ENCODE measurements at regions not wholly inside any gene's neighbourhood (a gene's known extent, or its start where the extent isn't known, plus 50 kb on each side); places are given as distances from the start of the nearest gene placed in this dataset.

- H3K9ac ChIP-seq (ENCODE audit: control insufficient read depth, extremely low read depth, insufficient read depth, low read length) = no peak overlapping the region
- no peak overlapping the region for H2AFZ ChIP-seq (ENCODE audit: control insufficient read depth, low read length)
- no peaks in the 10 kb centered on the region for H3K9me1 ChIP-seq (ENCODE audit: control insufficient read depth, extremely low read depth, insufficient read depth, low read length)
- no peaks in the 10 kb centered on the region for H3K79me2 ChIP-seq (ENCODE audit: control insufficient read depth, insufficient read depth, low read length)
- TF ChIP-seq, protein P1, sequence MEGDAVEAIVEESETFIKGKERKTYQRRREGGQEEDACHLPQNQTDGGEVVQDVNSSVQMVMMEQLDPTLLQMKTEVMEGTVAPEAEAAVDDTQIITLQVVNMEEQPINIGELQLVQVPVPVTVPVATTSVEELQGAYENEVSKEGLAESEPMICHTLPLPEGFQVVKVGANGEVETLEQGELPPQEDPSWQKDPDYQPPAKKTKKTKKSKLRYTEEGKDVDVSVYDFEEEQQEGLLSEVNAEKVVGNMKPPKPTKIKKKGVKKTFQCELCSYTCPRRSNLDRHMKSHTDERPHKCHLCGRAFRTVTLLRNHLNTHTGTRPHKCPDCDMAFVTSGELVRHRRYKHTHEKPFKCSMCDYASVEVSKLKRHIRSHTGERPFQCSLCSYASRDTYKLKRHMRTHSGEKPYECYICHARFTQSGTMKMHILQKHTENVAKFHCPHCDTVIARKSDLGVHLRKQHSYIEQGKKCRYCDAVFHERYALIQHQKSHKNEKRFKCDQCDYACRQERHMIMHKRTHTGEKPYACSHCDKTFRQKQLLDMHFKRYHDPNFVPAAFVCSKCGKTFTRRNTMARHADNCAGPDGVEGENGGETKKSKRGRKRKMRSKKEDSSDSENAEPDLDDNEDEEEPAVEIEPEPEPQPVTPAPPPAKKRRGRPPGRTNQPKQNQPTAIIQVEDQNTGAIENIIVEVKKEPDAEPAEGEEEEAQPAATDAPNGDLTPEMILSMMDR (optimal IDR thresholded peaks at IDR 0.05 in 1 of 3, IDR thresholded peaks at IDR 0.05 in 1 of 3, conservative IDR thresholded peaks at IDR 0.05 in 1 of 3; ENCODE audit: extremely low read depth in 1 of 3, insufficient read depth in 2 of 3, low read length in 3 of 3) = no peak
- no peak for TF ChIP-seq EZH2 (IDR thresholded peaks at IDR 0.05; ENCODE audit: low read length)
- no peaks in the 10 kb centered on the region for H4K20me1 ChIP-seq (ENCODE audit: control insufficient read depth, extremely low read depth, insufficient read depth, low read length)
- H3K4me3 ChIP-seq (ENCODE audit: control insufficient read depth in 2 of 3, extremely low read depth in 1 of 3, insufficient read depth in 2 of 3, low read depth in 1 of 3, low read length in 3 of 3) = no peak overlapping the region
- DNase-seq (ENCODE audit: low read depth, low spot score) (no peak), FAIRE-seq (no peak)
- no peak overlapping the region for H3K4me2 ChIP-seq (ENCODE audit: control insufficient read depth, extremely low read depth, insufficient read depth, low read depth, low read length)
- H3K27me3 ChIP-seq (ENCODE audit: control insufficient read depth, extremely low read depth, insufficient read depth, low read length) = no peaks in the 10 kb centered on the region
- no peaks in the 10 kb centered on the region for H3K4me1 ChIP-seq (ENCODE audit: control insufficient read depth, extremely low read depth, insufficient read depth, low read length)
- no peaks in the 10 kb centered on the region for H3K9me3 ChIP-seq (ENCODE audit: control insufficient read depth, low read depth, low read length)
- no peak overlapping the region for H3K27ac ChIP-seq (ENCODE audit: control insufficient read depth, insufficient read depth, low read length)
- no peaks in the 10 kb centered on the region for H3K36me3 ChIP-seq (ENCODE audit: control insufficient read depth in 2 of 2, extremely low read depth in 1 of 2, insufficient read depth in 2 of 2, low read length in 2 of 2)
- dilution Hi-C loops (cut with MboI; ENCODE audit: extremely low pct_ligation_motif_present, low sequenced_read_pairs) = no loop called here
These were observed 291.7 kb downstream of the RMST start for GRCh38 chr12:97754306-97754705.

DNA sequence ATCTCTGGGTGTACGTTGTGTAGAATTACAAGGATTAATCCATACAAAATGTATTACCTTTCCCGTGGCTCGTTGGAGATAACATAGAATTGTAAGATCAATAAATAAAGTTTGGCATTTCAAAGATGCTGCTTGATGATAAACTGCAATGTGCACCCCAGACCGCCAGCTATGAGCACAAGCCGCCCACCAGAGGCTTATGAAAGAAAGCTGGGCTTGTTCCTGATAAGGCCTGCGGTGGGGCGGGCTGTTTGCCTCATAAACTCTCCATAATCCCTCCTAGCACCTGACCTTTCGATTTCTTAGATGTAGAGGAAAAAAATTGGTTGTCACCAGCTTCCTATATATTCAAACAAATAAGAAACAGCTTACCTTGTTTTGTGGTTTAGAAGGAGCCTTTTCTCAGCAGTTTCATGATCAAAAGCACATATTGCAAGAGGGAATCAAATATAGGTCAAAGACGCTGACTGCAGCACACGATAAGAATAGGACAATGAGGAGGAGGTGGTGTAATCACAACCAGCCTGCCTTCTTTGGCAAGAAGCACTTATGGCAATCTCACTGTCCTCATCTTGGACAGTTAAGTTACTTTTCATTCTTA, 293.6 kb downstream of the RMST start:
- Histone ChIP-seq H3K27ac (ENCODE audit: control insufficient read depth, insufficient read depth, low read length) (no peak overlapping the region), H3K4me1 (ENCODE audit: control insufficient read depth, extremely low read depth, insufficient read depth, low read length) (no peaks in the 10 kb centered on the region), H4K20me1 (ENCODE audit: control insufficient read depth, extremely low read depth, insufficient read depth, low read length) (no peaks in the 10 kb centered on the region), H3K9ac (ENCODE audit: control insufficient read depth, extremely low read depth, insufficient read depth, low read length) (no peak overlapping the region), H2AFZ (ENCODE audit: control insufficient read depth, low read length) (no peak overlapping the region), H3K9me1 (ENCODE audit: control insufficient read depth, extremely low read depth, insufficient read depth, low read length) (no peaks in the 10 kb centered on the region), H3K79me2 (ENCODE audit: control insufficient read depth, insufficient read depth, low read length) (no peaks in the 10 kb centered on the region), H3K36me3 (ENCODE audit: control insufficient read depth in 2 of 2, extremely low read depth in 1 of 2, insufficient read depth in 2 of 2, low read length in 2 of 2) (no peaks in the 10 kb centered on the region), H3K27me3 (ENCODE audit: control insufficient read depth, extremely low read depth, insufficient read depth, low read length) (no peaks in the 10 kb centered on the region), H3K9me3 (ENCODE audit: control insufficient read depth, low read depth, low read length) (no peaks in the 10 kb centered on the region), H3K4me3 (ENCODE audit: control insufficient read depth in 2 of 3, extremely low read depth in 1 of 3, insufficient read depth in 2 of 3, low read depth in 1 of 3, low read length in 3 of 3) (no peak overlapping the region), H3K4me2 (ENCODE audit: control insufficient read depth, extremely low read depth, insufficient read depth, low read depth, low read length) (no peak overlapping the region)
- FAIRE-seq (no peak), DNase-seq (ENCODE audit: low read depth, low spot score) (no peak)
- TF ChIP-seq, protein P1 (optimal IDR thresholded peaks at IDR 0.05 in 1 of 3, IDR thresholded peaks at IDR 0.05 in 1 of 3, conservative IDR thresholded peaks at IDR 0.05 in 1 of 3; ENCODE audit: extremely low read depth in 1 of 3, insufficient read depth in 2 of 3, low read length in 3 of 3) = no peak
- no peak for TF ChIP-seq EZH2 (IDR thresholded peaks at IDR 0.05; ENCODE audit: low read length)
- dilution Hi-C loops (cut with MboI; ENCODE audit: extremely low pct_ligation_motif_present, low sequenced_read_pairs) = no loop called here

Data from keratinocyte (primary cell).